ENCODE measurements at regions not wholly inside any gene's neighbourhood (a gene's known extent, or its start where the extent isn't known, plus 50 kb on each side); places are given as distances from the start of the nearest gene placed in this dataset.
"Not testable (repeated sequence)": the region's sequence is repeated elsewhere in the genome, so short reads cannot be mapped to it uniquely, and the experiment has no call there.

DNA sequence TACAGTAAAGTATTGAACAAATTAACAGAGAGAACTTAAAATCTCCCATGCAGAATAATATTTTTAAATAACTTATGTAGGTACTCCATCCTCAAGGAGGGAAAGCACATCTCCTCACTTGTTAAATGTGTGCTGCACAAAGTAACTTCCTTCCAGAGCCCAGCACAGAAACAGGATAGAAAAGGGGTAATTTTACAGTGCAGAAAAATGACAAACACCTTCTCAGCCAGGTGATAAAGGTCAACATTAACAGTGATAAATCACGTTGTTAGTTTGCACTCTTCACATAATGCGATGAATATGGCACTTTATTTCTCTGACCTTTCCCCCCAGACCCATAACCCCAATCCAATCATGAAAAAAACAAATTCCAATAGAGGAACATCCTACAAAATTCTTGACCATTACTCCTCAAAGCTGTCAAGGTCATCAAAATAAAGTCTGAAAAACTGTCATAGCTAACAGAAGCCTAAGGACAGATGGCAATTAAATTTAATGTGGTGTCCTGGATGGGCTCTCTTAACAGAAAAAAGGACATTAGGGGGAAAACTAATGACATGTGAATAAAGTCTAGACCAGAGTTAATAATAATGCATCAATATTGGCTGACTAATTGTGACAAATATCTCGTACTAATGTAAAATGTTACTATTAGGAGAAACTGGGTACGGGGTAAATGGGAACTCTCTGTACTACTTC lies 547.4 kb upstream of the AGA start:
- H3K79me2 ChIP-seq (ENCODE audit: control insufficient read depth, insufficient read depth, low read length, unreplicated experiment): no peaks in the 10 kb centered on the region
- no peak overlapping the region for H3K4me3 ChIP-seq (ENCODE audit: low read depth, low read length)
- no peak overlapping the region for H3K27ac ChIP-seq (ENCODE audit: low read depth, low read length)
- no peaks in the 10 kb centered on the region for H3K27me3 ChIP-seq (ENCODE audit: insufficient read depth, low read length)
- H3K4me1 ChIP-seq (ENCODE audit: control insufficient read depth, insufficient read depth, low read length, unreplicated experiment): no peaks in the 10 kb centered on the region
- H2AFZ ChIP-seq (ENCODE audit: low read length, unreplicated experiment): no peak overlapping the region
- no peaks in the 10 kb centered on the region for H3K36me3 ChIP-seq (ENCODE audit: insufficient read depth, low read length)

DNA sequence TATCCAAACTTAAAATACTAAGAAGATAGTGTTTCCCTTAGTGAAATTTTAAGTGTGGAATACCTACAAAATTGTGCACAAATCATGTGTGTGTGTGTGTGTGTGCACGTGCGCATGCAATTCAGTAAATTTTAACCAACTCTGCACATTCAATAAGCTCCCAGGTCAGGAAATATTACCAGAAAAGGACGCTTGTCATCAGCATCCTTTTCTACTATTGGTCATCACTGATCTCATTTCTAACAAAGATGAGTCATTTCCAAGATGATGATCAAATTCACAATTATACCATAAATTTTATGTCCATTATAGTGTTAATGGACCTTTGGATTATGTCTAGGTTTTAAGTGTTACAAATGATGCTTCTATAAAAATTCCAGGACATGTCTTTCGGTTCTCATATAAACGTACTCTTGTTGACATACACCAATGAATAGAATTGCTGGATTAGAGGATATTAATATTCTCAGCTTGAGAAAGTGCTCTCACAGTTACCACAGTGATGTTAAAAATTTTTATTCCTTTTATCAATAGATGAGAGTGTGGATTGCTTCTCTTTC lies 560.9 kb upstream of the AGA start:
- Histone ChIP-seq H3K27me3 (ENCODE audit: insufficient read depth, low read length) (no peaks in the 10 kb centered on the region), H3K36me3 (ENCODE audit: insufficient read depth, low read length) (no peaks in the 10 kb centered on the region), H2AFZ (ENCODE audit: low read length, unreplicated experiment) (no peak overlapping the region), H3K4me1 (ENCODE audit: control insufficient read depth, insufficient read depth, low read length, unreplicated experiment) (no peaks in the 10 kb centered on the region), H3K79me2 (ENCODE audit: control insufficient read depth, insufficient read depth, low read length, unreplicated experiment) (no peaks in the 10 kb centered on the region), H3K4me3 (ENCODE audit: low read depth, low read length) (no peak overlapping the region), H3K27ac (ENCODE audit: low read depth, low read length) (no peak overlapping the region)

DNA sequence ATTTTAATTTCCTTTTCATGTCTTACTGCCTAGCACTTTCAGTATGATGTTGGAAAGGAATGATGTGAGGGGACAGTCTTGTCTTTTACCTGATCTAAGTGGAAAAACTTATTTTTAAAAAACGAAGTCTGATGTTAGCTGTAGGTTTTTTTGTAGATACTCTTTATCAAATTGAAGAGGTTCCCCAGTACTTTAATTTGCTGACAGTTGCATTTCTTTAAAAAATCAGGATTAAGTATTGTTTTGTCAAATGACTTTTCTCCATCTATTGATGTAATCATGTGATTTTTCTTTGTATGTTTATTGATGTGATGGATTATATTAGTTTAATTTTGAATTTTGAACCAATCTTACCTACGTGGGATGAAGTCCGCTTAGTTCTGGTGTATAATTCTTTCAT lies 568.4 kb upstream of the AGA start:
- H3K27ac ChIP-seq (ENCODE audit: low read depth, low read length): no peak overlapping the region

DNA sequence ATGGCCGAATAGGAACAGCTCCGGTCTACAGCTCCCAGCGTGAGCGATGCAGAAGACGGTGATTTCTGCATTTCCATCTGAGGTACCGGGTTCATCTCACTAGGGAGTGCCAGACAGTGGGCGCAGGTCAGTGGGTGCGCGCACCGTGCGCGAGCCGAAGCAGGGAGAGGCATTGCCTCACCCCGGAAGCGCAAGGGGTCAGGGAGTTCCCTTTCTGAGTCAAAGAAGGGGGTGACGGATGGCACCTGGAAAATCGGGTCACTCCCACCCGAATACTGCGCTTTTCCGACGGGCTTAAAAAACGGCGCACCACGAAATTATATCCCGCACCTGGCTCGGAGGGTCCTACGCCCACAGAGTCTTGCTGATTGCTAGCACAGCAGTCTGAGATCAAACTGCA lies 572.8 kb upstream of the AGA start:
- not testable (repeated sequence) for H2AFZ ChIP-seq (ENCODE audit: low read length, unreplicated experiment); H3K27me3 ChIP-seq (ENCODE audit: insufficient read depth, low read length); H3K27ac ChIP-seq (ENCODE audit: low read depth, low read length); H3K4me3 ChIP-seq (ENCODE audit: low read depth, low read length); H3K36me3 ChIP-seq (ENCODE audit: insufficient read depth, low read length); H3K79me2 ChIP-seq (ENCODE audit: control insufficient read depth, insufficient read depth, low read length, unreplicated experiment); H3K4me1 ChIP-seq (ENCODE audit: control insufficient read depth, insufficient read depth, low read length, unreplicated experiment)

More for the DNA sequence above, 568.4 kb upstream of the AGA start:
- Histone ChIP-seq H3K4me1 (ENCODE audit: control insufficient read depth, insufficient read depth, low read length, unreplicated experiment) (no peaks in the 10 kb centered on the region), H3K36me3 (ENCODE audit: insufficient read depth, low read length) (no peaks in the 10 kb centered on the region), H3K4me3 (ENCODE audit: low read depth, low read length) (no peak overlapping the region), H3K27me3 (ENCODE audit: insufficient read depth, low read length) (no peaks in the 10 kb centered on the region), H3K79me2 (ENCODE audit: control insufficient read depth, insufficient read depth, low read length, unreplicated experiment) (no peaks in the 10 kb centered on the region), H2AFZ (ENCODE audit: low read length, unreplicated experiment) (no peak overlapping the region)

GRCh38 chr4:178026999-178027398 lies 584.8 kb upstream of the AGA start:
- Histone ChIP-seq H3K4me3 (ENCODE audit: low read depth, low read length) (no peak overlapping the region), H3K4me1 (ENCODE audit: control insufficient read depth, insufficient read depth, low read length, unreplicated experiment) (no peaks in the 10 kb centered on the region), H2AFZ (ENCODE audit: low read length, unreplicated experiment) (no peak overlapping the region), H3K36me3 (ENCODE audit: insufficient read depth, low read length) (no peaks in the 10 kb centered on the region), H3K27ac (ENCODE audit: low read depth, low read length) (no peak overlapping the region), H3K79me2 (ENCODE audit: control insufficient read depth, insufficient read depth, low read length, unreplicated experiment) (no peaks in the 10 kb centered on the region), H3K27me3 (ENCODE audit: insufficient read depth, low read length) (no peaks in the 10 kb centered on the region)

DNA sequence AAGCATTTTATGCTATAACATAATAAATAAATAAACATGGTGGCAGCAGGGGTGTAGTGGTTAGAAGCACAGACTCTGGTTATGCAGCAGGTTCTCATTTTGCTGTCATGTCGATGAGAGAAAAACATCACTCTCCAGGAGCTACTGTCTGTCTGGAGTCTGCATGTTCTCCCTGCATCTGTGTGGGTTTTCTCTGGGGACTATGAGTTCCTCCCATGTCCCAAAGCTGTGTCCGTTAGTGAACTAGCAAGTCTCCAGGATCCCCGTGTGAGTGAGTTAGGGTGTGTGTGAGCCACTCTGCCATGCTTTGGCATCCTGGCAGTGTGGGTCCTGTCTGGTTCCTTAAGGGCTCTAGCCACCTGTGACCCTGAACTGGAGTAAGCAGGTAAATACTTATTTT lies 585.6 kb upstream of the AGA start:
- Histone ChIP-seq H3K4me1 (ENCODE audit: control insufficient read depth, insufficient read depth, low read length, unreplicated experiment) (no peaks in the 10 kb centered on the region), H3K36me3 (ENCODE audit: insufficient read depth, low read length) (no peaks in the 10 kb centered on the region), H3K79me2 (ENCODE audit: control insufficient read depth, insufficient read depth, low read length, unreplicated experiment) (no peaks in the 10 kb centered on the region), H2AFZ (ENCODE audit: low read length, unreplicated experiment) (no peak overlapping the region), H3K27me3 (ENCODE audit: insufficient read depth, low read length) (no peaks in the 10 kb centered on the region), H3K27ac (ENCODE audit: low read depth, low read length) (no peak overlapping the region), H3K4me3 (ENCODE audit: low read depth, low read length) (no peak overlapping the region)

DNA sequence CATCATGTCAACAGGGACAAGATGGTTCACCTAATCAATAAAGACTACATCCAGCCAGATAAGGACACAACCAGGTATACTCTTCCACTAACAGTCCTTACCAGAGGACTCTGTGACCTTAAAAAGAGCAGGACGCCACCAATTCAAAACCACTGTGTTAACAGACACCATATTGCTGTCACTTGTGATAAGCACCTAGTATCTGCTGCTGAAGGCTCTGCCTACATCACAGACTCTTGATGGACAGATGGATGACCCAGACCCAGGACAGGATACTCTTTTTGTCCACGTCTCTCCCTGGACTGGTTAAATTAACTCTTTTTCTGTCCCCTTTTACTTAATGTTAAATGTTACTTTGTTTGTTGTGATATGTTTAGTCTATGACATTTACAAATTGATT lies 586.2 kb upstream of the AGA start:
- no peak overlapping the region for H2AFZ ChIP-seq (ENCODE audit: low read length, unreplicated experiment)
- no peaks in the 10 kb centered on the region for H3K4me1 ChIP-seq (ENCODE audit: control insufficient read depth, insufficient read depth, low read length, unreplicated experiment)
- H3K79me2 ChIP-seq (ENCODE audit: control insufficient read depth, insufficient read depth, low read length, unreplicated experiment): no peaks in the 10 kb centered on the region
- H3K27ac ChIP-seq (ENCODE audit: low read depth, low read length): no peak overlapping the region
- no peaks in the 10 kb centered on the region for H3K27me3 ChIP-seq (ENCODE audit: insufficient read depth, low read length)
- H3K36me3 ChIP-seq (ENCODE audit: insufficient read depth, low read length): no peaks in the 10 kb centered on the region
- H3K4me3 ChIP-seq (ENCODE audit: low read depth, low read length): no peak overlapping the region

GRCh38 chr4:178037459-178038214 lies 595.4 kb upstream of the AGA start:
- no peaks in the 10 kb centered on the region for H3K79me2 ChIP-seq (ENCODE audit: control insufficient read depth, insufficient read depth, low read length, unreplicated experiment)
- H3K4me3 ChIP-seq (ENCODE audit: low read depth, low read length): no peak overlapping the region
- no peaks in the 10 kb centered on the region for H3K4me1 ChIP-seq (ENCODE audit: control insufficient read depth, insufficient read depth, low read length, unreplicated experiment)
- H2AFZ ChIP-seq (ENCODE audit: low read length, unreplicated experiment): no peak overlapping the region
- no peaks in the 10 kb centered on the region for H3K27me3 ChIP-seq (ENCODE audit: insufficient read depth, low read length)
- no peaks in the 10 kb centered on the region for H3K36me3 ChIP-seq (ENCODE audit: insufficient read depth, low read length)
- no peak overlapping the region for H3K27ac ChIP-seq (ENCODE audit: low read depth, low read length)

- H3K79me2 ChIP-seq (ENCODE audit: control insufficient read depth, insufficient read depth, low read length, unreplicated experiment): no peaks in the 10 kb centered on the region
- H3K27me3 ChIP-seq (ENCODE audit: insufficient read depth, low read length): no peaks in the 10 kb centered on the region
- H3K4me1 ChIP-seq (ENCODE audit: control insufficient read depth, insufficient read depth, low read length, unreplicated experiment): no peaks in the 10 kb centered on the region
- no peak overlapping the region for H3K4me3 ChIP-seq (ENCODE audit: low read depth, low read length)
- H3K27ac ChIP-seq (ENCODE audit: low read depth, low read length): no peak overlapping the region
- H2AFZ ChIP-seq (ENCODE audit: low read length, unreplicated experiment): no peak overlapping the region
- no peaks in the 10 kb centered on the region for H3K36me3 ChIP-seq (ENCODE audit: insufficient read depth, low read length)
Observed at GRCh38 chr4:178056996-178057395, 614.8 kb upstream of the AGA start.

GRCh38 chr4:178063568-178063967 lies 621.3 kb upstream of the AGA start:
- H2AFZ ChIP-seq (ENCODE audit: low read length, unreplicated experiment): no peak overlapping the region
- no peaks in the 10 kb centered on the region for H3K36me3 ChIP-seq (ENCODE audit: insufficient read depth, low read length)
- no peak overlapping the region for H3K27ac ChIP-seq (ENCODE audit: low read depth, low read length)
- no peaks in the 10 kb centered on the region for H3K4me1 ChIP-seq (ENCODE audit: control insufficient read depth, insufficient read depth, low read length, unreplicated experiment)
- H3K27me3 ChIP-seq (ENCODE audit: insufficient read depth, low read length): no peaks in the 10 kb centered on the region
- no peaks in the 10 kb centered on the region for H3K79me2 ChIP-seq (ENCODE audit: control insufficient read depth, insufficient read depth, low read length, unreplicated experiment)
- H3K4me3 ChIP-seq (ENCODE audit: low read depth, low read length): no peak overlapping the region
